ENCODE measurements at regions not wholly inside any gene's neighbourhood (a gene's known extent, or its start where the extent isn't known, plus 50 kb on each side); places are given as distances from the start of the nearest gene placed in this dataset.

DNA sequence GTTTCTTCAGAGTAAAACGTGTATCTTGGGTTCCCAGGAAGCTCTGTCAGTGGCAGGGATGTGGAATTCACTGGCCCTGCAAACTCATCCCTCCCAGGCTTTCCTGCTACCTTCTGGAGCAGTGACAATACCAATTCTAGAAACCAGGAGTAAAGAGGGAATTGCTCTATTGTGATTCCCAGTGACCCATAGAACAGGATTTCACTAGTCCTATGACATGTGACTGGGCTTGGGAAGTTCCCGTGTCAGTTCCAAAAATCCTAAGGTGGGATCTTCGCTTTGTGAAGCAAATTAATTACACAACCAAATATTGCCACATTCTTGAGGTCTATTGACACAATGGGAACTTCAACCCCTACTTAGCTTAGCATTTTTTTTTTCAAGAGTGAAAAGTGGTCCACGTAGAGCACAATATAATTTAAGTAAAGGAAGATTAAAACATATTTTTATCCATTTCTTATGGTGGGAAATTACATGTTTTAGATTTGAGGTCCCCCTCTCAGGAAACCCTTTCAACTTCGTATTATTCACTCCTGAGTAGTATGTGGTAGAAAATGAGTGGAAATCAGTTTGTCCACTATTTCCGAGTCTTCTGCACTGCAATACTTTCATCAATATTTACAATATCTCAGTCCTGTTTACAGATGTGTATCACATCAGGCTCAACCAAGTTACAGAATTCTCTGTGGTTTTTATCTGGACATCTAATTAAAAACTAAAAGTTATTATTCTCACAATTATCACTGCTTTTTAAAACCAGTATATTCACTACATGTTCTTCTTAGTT lies 88.9 kb upstream of the SOX5 start:
- peaks cover 75% of the 10 kb centered on the region for H4K20me1 ChIP-seq (ENCODE audit: insufficient read depth, low read length)
- H3K9me3 ChIP-seq (ENCODE audit: insufficient read depth, low read length) = no peaks in the 10 kb centered on the region
- no peak overlapping the region for H3K4me2 ChIP-seq (ENCODE audit: low read length)
- H3K4me3 ChIP-seq (ENCODE audit: low read length) = no peak overlapping the region
- no peak overlapping the region for H3K27ac ChIP-seq (ENCODE audit: low read length)
- H3K79me2 ChIP-seq (ENCODE audit: low read length) = peaks cover 13% of the 10 kb centered on the region
- H3K9ac ChIP-seq (ENCODE audit: low read length) = no peak overlapping the region
- no peaks in the 10 kb centered on the region for H3K27me3 ChIP-seq (ENCODE audit: low read depth, low read length)
- H3K4me1 ChIP-seq (ENCODE audit: low read length) = peaks cover 7% of the 10 kb centered on the region; the same call in 1 of the 2 replicates
- no peaks in the 10 kb centered on the region for H3K36me3 ChIP-seq (replicated peaks; ENCODE audit: low read depth, low read length)
- no peak overlapping the region for H2AFZ ChIP-seq (ENCODE audit: low read depth, low read length)
- TF ChIP-seq, protein P1, sequence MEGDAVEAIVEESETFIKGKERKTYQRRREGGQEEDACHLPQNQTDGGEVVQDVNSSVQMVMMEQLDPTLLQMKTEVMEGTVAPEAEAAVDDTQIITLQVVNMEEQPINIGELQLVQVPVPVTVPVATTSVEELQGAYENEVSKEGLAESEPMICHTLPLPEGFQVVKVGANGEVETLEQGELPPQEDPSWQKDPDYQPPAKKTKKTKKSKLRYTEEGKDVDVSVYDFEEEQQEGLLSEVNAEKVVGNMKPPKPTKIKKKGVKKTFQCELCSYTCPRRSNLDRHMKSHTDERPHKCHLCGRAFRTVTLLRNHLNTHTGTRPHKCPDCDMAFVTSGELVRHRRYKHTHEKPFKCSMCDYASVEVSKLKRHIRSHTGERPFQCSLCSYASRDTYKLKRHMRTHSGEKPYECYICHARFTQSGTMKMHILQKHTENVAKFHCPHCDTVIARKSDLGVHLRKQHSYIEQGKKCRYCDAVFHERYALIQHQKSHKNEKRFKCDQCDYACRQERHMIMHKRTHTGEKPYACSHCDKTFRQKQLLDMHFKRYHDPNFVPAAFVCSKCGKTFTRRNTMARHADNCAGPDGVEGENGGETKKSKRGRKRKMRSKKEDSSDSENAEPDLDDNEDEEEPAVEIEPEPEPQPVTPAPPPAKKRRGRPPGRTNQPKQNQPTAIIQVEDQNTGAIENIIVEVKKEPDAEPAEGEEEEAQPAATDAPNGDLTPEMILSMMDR (IDR thresholded peaks at IDR 0.05; ENCODE audit: low read depth, low read length) = no peak
- TF ChIP-seq EZH2phosphoT487 (IDR thresholded peaks at IDR 0.05; ENCODE audit: low read depth) = no peak

DNA sequence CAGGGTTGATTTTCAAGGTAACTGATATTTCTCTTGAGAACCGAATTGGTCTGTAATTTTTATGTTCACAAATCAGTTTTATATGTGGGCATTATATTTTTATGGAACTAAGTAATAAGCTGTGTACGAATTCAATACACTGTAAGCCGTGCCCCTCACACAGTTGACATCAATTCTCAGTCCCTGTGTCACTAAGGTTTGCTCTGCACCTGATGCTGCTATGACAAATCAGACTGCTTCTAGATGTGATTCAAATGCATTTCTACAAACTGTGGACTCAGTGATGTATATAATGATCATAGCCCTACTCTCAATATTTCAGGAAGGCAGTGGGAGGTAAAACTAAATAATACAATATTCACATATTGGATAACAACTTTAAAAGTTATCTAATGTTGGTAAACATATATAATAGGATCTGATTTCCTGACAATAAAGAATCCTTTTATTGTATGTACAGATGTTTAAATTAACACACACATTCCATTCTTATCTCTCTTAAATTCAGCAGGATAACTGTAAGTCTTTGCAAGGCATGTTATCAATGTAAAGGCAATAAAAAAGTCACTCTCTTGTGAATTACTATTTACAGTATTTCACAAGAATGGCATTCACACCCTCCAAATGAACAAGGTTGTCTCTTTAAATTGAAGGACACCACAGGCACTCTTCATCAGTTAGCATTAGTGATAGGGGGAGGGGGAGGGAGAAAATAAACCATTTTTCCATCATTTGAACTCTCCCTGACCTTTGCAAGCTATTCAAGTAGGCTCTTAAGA lies 87.2 kb upstream of the SOX5 start:
- H3K36me3 ChIP-seq (replicated peaks; ENCODE audit: low read depth, low read length) = no peaks in the 10 kb centered on the region
- no peak overlapping the region for H2AFZ ChIP-seq (ENCODE audit: low read depth, low read length)
- TF ChIP-seq, protein P1 (IDR thresholded peaks at IDR 0.05; ENCODE audit: low read depth, low read length) = no peak
- no peak for TF ChIP-seq EZH2phosphoT487 (IDR thresholded peaks at IDR 0.05; ENCODE audit: low read depth)
- H3K9me3 ChIP-seq (ENCODE audit: insufficient read depth, low read length) = no peaks in the 10 kb centered on the region
- H3K27me3 ChIP-seq (ENCODE audit: low read depth, low read length) = no peaks in the 10 kb centered on the region
- peaks cover 7% of the 10 kb centered on the region; the same call in 1 of the 2 replicates for H3K4me1 ChIP-seq (ENCODE audit: low read length)
- H4K20me1 ChIP-seq (ENCODE audit: insufficient read depth, low read length) = peaks cover 76% of the 10 kb centered on the region
- no peak overlapping the region for H3K9ac ChIP-seq (ENCODE audit: low read length)
- no peak overlapping the region for H3K4me3 ChIP-seq (ENCODE audit: low read length)
- no peak overlapping the region for H3K27ac ChIP-seq (ENCODE audit: low read length)
- peaks cover 18% of the 10 kb centered on the region for H3K79me2 ChIP-seq (ENCODE audit: low read length)
- H3K4me2 ChIP-seq (ENCODE audit: low read length) = no peak overlapping the region

DNA sequence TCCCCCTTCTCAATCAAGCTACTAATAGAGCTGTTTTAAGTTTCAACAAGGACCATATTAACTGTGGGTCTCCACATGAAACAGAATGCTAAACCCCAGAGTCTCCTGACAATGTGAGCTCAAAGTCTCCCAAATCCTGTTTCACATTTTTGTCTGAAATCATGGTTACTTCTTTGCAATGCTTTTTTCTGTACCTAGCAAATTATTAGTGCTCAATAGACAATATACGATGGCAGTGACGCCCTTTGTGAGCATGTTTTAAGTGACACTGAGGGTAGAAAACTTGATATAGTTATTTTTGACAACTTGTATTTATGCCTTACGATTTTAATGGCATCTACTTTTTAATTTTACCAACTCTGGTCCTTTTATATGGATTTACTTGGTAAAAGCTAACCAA lies 85.4 kb upstream of the SOX5 start:
- Histone ChIP-seq H3K4me1 (ENCODE audit: low read length) (peaks cover 7% of the 10 kb centered on the region; the same call in 1 of the 2 replicates), H3K4me3 (ENCODE audit: low read length) (no peak overlapping the region), H3K9ac (ENCODE audit: low read length) (no peak overlapping the region), H4K20me1 (ENCODE audit: insufficient read depth, low read length) (peaks cover 85% of the 10 kb centered on the region), H2AFZ (ENCODE audit: low read depth, low read length) (no peak overlapping the region), H3K36me3 (replicated peaks; ENCODE audit: low read depth, low read length) (no peaks in the 10 kb centered on the region), H3K27me3 (ENCODE audit: low read depth, low read length) (no peaks in the 10 kb centered on the region), H3K9me3 (ENCODE audit: insufficient read depth, low read length) (no peaks in the 10 kb centered on the region), H3K27ac (ENCODE audit: low read length) (no peak overlapping the region), H3K79me2 (ENCODE audit: low read length) (peaks cover 30% of the 10 kb centered on the region), H3K4me2 (ENCODE audit: low read length) (no peak overlapping the region)
- TF ChIP-seq EZH2phosphoT487 (IDR thresholded peaks at IDR 0.05; ENCODE audit: low read depth) = no peak
- TF ChIP-seq, protein P1 (IDR thresholded peaks at IDR 0.05; ENCODE audit: low read depth, low read length) = no peak

GRCh38 chr12:24034160-24034559 lies 84.7 kb upstream of the SOX5 start:
- Histone ChIP-seq H3K4me3 (ENCODE audit: low read length) (no peak overlapping the region), H3K27ac (ENCODE audit: low read length) (no peak overlapping the region), H3K4me1 (ENCODE audit: low read length) (peaks cover 7% of the 10 kb centered on the region; the same call in 1 of the 2 replicates), H3K4me2 (ENCODE audit: low read length) (no peak overlapping the region), H3K27me3 (ENCODE audit: low read depth, low read length) (no peaks in the 10 kb centered on the region), H3K9me3 (ENCODE audit: insufficient read depth, low read length) (no peaks in the 10 kb centered on the region), H4K20me1 (ENCODE audit: insufficient read depth, low read length) (peaks cover 91% of the 10 kb centered on the region), H3K79me2 (ENCODE audit: low read length) (peaks cover 36% of the 10 kb centered on the region), H3K36me3 (replicated peaks; ENCODE audit: low read depth, low read length) (no peaks in the 10 kb centered on the region), H3K9ac (ENCODE audit: low read length) (no peak overlapping the region), H2AFZ (ENCODE audit: low read depth, low read length) (no peak overlapping the region)
- TF ChIP-seq, protein P1 (IDR thresholded peaks at IDR 0.05; ENCODE audit: low read depth, low read length) = no peak
- no peak for TF ChIP-seq EZH2phosphoT487 (IDR thresholded peaks at IDR 0.05; ENCODE audit: low read depth)

All from OCI-LY3 (cell line).